G401.6 (cell line): ENCODE measurements at regions not wholly inside any gene's neighbourhood (a gene's known extent, or its start where the extent isn't known, plus 50 kb on each side); places are given as distances from the start of the nearest gene placed in this dataset.

Source experiments
- FAIRE-seq: peaks from 2 replicates; lab custom pipeline; 2012; peaks lifted over from hg19 to GRCh38; lab: Jason Lieb, UNC

GRCh38 chr4:20353646-20354045, 101.9 kb downstream of the SLIT2 start:
- FAIRE-seq = no peak

DNA sequence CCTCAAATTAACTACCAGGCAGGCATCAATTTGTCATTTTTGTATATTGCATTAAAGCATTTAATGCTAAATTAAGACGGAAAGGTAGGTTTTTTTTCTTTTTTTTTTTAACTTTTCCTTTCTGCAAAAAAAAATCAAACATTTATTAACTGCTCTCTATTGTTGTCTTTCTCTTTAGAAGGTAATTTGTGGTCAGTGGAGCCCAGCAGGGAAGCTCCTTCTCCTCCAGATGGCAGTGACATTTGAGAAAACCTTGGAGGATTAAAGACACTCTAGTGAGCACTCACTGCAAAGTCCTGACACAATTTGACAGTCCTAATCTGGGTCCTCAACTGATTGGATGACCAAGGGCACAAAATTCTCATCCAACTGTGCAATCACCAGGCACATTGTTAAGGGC, 102.4 kb downstream of the SLIT2 start:
- FAIRE-seq = no peak

GRCh38 chr4:20356565-20356964, 104.9 kb downstream of the SLIT2 start:
- FAIRE-seq = no peak

- no peak for FAIRE-seq
Observed at GRCh38 chr4:20358110-20358509, 106.4 kb downstream of the SLIT2 start.

DNA sequence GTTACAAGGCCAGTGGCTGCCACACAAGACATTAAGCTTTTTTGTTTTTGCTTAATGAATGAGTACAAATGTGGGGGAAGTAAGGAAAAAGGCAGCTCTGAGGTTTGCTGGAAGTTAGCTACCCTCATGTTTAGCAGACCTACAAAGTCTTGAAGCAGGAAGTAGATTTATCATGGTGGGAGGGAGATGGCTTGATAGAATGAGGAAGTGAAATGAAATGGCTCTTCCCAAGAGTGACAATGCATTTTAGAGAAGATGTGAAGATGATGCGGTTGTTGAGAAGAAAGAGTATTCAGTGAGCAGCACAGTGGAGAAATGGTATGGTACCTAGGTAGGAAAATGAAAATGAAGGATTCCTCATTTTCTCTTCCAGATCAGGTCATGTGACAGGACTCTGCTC, 108.0 kb downstream of the SLIT2 start:
- no peak for FAIRE-seq

- no peak for FAIRE-seq
Observed at GRCh38 chr4:20362148-20362547, 110.4 kb downstream of the SLIT2 start.

DNA sequence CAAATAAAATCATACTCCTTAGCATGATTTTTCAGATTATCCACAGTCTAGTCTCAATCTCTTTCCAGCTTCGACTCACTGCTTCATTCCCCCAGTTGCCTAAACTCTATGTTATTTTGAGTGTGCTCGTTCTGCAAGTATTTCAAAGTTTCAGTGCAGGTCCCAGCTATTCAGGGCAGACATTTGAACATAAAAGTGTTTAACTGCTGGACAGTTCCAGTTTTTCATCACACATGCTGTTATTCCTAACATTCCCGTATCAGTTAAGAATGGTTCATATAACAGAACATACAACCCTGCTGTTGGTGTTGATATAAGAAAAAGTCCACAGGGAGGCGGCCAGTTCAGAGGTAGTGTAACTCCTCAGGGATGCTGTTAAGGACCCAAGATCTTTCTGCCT, 113.3 kb downstream of the SLIT2 start:
- FAIRE-seq = no peak

DNA sequence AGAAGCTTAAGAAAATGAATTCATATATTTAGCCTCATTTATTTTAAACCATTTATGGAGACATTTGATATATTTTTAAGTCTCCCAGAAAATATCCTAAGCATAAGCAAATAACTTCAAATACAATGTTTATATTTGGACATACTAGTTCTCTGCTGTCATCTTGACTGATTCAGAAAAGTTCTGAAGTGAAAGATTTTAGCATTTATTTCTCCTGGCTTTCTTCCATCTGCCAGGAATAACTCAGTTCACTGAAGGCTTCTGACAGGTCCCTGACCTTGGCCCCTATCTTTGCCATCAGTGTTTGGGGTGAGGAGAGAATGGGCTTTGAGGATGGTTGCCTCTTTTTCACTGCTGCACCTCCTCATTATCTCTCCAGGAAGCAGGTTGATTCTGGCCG, 115.7 kb downstream of the SLIT2 start:
- no peak for FAIRE-seq

DNA sequence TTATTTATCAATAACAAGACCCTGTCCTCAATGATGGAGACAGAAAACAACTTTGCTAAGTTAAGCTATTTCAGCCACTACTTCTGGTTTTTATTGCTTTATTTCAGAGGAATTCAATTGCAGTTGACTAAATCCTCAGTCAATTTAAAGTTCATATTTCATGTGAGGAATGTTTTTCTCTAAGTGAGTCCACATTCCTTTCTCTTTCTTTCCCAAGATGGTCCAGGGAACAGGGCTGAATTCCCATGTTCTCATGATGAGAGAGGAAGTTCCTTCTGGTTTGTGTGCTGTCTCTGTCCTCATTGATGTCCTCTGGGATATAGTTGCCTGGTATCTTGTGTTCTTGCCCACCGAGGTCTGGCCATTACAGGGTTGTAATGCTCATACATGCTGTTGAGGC, 117.2 kb downstream of the SLIT2 start:
- FAIRE-seq = no peak

GRCh38 chr4:20370274-20370673, 118.6 kb downstream of the SLIT2 start:
- no peak for FAIRE-seq

- no peak for FAIRE-seq
Observed at GRCh38 chr4:20376070-20376469, 124.4 kb downstream of the SLIT2 start.

DNA sequence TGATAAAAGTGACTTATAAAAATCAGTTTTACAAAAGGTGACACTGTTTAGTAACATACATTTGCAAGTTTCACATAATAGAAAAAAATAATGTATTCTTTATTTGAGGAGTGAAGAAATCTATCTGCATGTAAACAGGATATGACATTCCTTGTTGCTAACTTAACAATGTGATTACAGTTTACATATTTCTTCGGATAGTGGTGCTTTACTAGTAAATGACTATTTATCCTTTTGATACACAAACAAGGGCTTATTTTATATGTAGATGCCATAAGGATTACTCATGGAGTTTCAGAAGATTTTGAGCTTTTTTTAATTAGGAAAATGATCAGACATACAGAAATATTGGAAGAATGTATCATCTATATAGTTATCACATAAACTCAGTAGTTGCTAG, 126.5 kb downstream of the SLIT2 start:
- no peak for FAIRE-seq

DNA sequence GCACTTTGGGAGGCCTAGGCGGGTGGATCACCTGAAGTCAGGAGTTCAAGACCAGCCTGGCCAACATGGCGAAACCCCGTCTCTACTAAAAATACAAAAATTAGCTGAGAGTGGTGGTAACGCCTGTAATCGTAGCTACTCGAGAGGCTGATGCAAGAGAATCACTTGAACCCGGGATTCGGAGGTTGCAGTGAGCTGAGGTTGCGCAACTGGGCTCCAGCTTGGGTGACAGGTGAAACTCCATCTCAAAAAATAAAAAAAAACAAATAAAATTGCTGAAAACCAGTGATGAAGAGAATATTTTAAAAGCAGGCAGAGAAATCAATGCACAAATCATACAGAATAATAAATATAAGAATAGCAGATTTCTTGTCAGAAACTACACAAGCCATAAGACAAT, 129.3 kb downstream of the SLIT2 start:
- no peak for FAIRE-seq

- FAIRE-seq = no peak
Observed at GRCh38 chr4:20383283-20383682, 131.6 kb downstream of the SLIT2 start.

DNA sequence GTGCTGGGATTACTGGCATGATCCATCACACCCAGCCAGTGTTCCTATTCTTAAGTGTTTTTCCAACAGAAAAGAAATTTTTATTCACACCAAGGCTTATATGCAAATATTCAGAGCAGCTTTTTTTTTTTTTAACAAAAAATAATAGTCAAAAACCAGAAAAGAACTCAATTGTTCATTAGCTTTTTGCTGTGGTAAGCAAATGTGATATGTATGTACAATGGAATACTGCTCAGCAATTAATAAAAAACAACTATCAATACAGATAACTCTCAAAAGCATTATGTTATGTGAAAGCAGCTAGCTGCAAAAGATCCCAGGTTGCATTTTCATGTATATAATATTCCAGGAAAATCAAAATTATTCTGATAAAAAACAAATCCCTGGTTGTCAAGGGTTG, 132.3 kb downstream of the SLIT2 start:
- FAIRE-seq = no peak

DNA sequence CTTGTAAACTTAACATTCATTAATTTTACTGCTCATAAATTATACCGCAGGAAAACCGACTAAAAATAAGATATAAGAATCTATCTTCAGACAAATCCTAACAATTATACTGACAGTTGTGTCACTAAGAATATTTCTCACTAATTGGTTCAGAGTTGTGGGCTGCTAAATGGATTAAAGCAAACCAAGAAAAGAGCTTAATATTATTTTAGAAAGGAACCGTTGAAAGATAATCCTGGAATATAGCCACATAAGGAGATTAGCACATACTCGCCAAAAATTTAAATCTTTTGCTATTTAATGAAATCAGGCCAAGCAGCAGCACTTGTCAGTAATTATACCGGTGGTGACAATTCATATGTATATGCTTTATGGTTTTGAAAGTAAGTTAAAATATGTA, 132.8 kb downstream of the SLIT2 start:
- no peak for FAIRE-seq

- no peak for FAIRE-seq
Observed at GRCh38 chr4:20386001-20386740, 134.5 kb downstream of the SLIT2 start.

DNA sequence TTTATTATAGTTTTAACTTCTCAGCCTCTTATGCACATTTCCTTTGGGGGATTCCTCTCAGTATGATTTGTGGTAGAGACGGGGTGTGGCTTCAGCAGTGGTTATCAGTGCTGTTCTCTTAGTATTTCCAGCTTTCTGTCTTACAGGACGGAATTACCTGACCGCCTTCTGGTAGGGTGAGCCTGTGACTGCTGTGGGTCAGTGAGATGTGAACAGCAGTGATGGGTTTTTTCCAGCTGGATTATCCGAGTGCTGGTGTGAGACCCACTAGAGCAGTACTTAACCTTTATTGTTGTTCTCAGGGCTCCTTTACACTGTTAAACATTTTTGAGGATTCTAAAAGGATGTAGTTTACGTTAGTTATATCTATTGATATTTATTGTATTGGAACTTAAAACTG, 135.2 kb downstream of the SLIT2 start:
- FAIRE-seq = no peak

DNA sequence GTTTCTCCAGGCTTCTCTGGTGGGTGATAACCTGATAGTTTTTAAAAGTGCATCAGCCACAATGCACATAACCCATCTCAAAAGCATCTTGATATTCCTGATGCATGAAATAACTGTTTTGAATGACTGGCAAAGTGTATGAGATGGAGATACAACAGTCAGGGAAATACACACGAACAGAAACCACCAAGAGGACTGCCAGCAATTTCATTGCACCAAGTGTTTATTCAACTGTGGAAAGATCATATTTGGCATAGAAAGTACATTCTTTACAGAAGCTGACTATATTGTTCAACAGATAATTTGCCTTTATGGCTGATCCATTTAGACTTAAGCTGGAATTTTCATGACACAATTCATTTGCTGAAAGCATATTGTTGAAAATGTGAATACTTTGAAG, 139.5 kb downstream of the SLIT2 start:
- no peak for FAIRE-seq

DNA sequence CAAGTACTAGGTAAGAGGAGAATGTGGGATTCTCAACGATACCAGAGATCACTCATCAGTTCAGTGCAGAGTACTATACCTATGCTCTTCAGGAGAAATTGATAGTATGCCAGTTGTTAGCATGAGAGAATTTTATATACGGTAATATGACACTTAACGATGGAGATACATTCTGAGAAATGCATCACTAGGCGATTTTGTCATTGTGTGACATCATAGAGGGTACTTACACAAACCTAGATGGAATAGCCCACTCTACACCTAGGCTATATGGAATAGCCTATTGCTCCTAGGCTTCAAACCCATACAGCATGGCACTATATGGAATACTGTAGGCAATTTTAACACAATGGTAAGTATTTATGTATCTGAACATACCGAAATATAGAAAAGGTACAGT, 140.2 kb downstream of the SLIT2 start:
- FAIRE-seq = no peak

- FAIRE-seq = no peak
Observed at GRCh38 chr4:20393486-20394100, 141.9 kb downstream of the SLIT2 start.

GRCh38 chr4:20394512-20394911, 142.8 kb downstream of the SLIT2 start:
- FAIRE-seq = no peak

- FAIRE-seq = no peak
Observed at GRCh38 chr4:20395160-20395773, 143.6 kb downstream of the SLIT2 start.

DNA sequence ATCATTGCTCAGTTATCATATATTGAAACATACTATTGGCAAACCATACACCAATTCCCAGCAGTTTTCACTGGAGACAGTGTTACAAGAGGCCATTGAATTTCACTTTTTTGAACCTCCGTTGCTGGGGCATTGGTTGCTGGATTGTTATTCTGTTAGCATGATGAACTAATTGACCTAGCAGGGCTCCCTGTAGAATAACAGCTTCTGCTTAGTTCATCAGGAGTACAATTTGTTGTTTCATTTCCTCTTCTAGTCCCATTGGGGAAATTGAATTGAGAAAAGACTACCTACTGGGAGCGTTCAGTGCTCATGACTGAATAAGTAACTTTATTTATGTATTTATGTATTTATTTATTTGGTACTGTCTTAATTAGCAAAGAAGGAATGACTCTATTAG, 151.6 kb downstream of the SLIT2 start:
- FAIRE-seq = no peak
